ENCODE measurements at regions not wholly inside any gene's neighbourhood (a gene's known extent, or its start where the extent isn't known, plus 50 kb on each side); places are given as distances from the start of the nearest gene placed in this dataset.

DNA sequence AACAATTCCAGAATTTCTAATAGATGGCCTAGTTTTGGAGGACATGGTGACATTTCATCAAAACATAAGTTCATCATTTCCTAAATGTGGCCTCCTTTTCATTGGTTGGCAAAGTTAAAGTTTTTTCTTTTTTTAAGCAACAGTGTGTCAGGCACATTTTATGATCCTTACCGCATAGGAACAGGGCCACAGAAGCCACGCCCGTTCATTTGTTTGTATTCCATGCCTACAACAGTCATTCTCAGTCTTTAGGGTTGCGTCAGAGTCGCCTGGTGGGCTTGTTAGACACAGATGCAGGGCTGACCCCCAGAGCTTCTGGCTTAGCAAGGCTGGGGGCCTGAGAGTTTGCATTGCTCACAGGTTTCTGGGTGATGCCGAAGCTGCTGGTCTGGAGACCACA lies 130.2 kb downstream of the HSD17B3 start:
- TF ChIP-seq, protein P1, sequence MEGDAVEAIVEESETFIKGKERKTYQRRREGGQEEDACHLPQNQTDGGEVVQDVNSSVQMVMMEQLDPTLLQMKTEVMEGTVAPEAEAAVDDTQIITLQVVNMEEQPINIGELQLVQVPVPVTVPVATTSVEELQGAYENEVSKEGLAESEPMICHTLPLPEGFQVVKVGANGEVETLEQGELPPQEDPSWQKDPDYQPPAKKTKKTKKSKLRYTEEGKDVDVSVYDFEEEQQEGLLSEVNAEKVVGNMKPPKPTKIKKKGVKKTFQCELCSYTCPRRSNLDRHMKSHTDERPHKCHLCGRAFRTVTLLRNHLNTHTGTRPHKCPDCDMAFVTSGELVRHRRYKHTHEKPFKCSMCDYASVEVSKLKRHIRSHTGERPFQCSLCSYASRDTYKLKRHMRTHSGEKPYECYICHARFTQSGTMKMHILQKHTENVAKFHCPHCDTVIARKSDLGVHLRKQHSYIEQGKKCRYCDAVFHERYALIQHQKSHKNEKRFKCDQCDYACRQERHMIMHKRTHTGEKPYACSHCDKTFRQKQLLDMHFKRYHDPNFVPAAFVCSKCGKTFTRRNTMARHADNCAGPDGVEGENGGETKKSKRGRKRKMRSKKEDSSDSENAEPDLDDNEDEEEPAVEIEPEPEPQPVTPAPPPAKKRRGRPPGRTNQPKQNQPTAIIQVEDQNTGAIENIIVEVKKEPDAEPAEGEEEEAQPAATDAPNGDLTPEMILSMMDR (conservative IDR thresholded peaks at IDR 0.05 in 1 of 2, IDR thresholded peaks at IDR 0.05 in 1 of 2; ENCODE audit: low read depth in 1 of 2, low read length in 2 of 2), result no peak
- TF ChIP-seq EZH2 (IDR thresholded peaks at IDR 0.05; ENCODE audit: low read length, missing control alignments), result no peak
- Histone ChIP-seq H3K27ac (ENCODE audit: insufficient read depth, low read length) (no peak overlapping the region), H3K4me2 (ENCODE audit: extremely low read depth, insufficient read depth, low read length) (no peak overlapping the region), H3K9me3 (ENCODE audit: control insufficient read depth, insufficient read depth, low read depth, low read length) (no peaks in the 10 kb centered on the region), H3K4me3 (replicated peaks in 1 of 4; ENCODE audit: control extremely low read depth in 1 of 4, insufficient read depth in 1 of 4, low read depth in 3 of 4, low read length in 4 of 4) (no peak overlapping the region), H3K4me1 (ENCODE audit: control insufficient read depth, extremely low read depth, insufficient read depth, low read length) (peaks cover 2% of the 10 kb centered on the region), H3K36me3 (ENCODE audit: control insufficient read depth, insufficient read depth, low read length) (no peaks in the 10 kb centered on the region), H3K9ac (ENCODE audit: insufficient read depth, low read length) (no peak overlapping the region), H2AFZ (ENCODE audit: low read length) (no peak overlapping the region), H3K27me3 (ENCODE audit: control insufficient read depth, insufficient read depth, low read length) (peaks cover 8% of the 10 kb centered on the region), H3K79me2 (ENCODE audit: control insufficient read depth, insufficient read depth, low read length) (no peaks in the 10 kb centered on the region), H4K20me1 (ENCODE audit: control insufficient read depth, extremely low read depth, insufficient read depth, low read length) (no peaks in the 10 kb centered on the region)
- DNase-seq (ENCODE audit: low read depth in 2 of 2), result peak in 1 of 2 donors; percentile 51

DNA sequence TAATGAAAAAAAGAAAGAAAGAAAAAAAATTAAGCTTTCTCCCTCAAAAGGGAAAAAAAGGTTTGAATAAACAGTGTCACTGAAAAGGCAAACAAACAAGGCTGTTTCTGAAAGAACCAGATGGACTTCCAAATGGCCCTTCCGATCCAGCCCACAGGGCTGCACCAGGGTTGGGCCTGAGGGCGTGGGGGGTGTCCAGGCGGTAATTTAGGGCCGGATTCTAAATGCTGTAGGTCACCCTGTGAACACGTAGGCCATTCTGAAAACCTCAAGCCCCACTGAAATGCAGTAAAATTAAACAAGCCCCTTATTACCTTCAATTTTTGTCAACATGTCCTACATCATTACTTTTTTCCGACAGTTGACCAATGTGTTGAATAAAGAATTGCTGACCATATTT lies 132.1 kb downstream of the HSD17B3 start:
- Histone ChIP-seq H3K9ac (ENCODE audit: insufficient read depth, low read length) (no peak overlapping the region), H3K9me3 (ENCODE audit: control insufficient read depth, insufficient read depth, low read depth, low read length) (no peaks in the 10 kb centered on the region), H3K79me2 (ENCODE audit: control insufficient read depth, insufficient read depth, low read length) (no peaks in the 10 kb centered on the region), H3K36me3 (ENCODE audit: control insufficient read depth, insufficient read depth, low read length) (no peaks in the 10 kb centered on the region), H3K27me3 (ENCODE audit: control insufficient read depth, insufficient read depth, low read length) (peaks cover 2% of the 10 kb centered on the region), H3K4me3 (replicated peaks in 1 of 4; ENCODE audit: control extremely low read depth in 1 of 4, insufficient read depth in 1 of 4, low read depth in 3 of 4, low read length in 4 of 4) (no peak overlapping the region), H4K20me1 (ENCODE audit: control insufficient read depth, extremely low read depth, insufficient read depth, low read length) (no peaks in the 10 kb centered on the region), H2AFZ (ENCODE audit: low read length) (no peak overlapping the region), H3K4me1 (ENCODE audit: control insufficient read depth, extremely low read depth, insufficient read depth, low read length) (peaks cover 2% of the 10 kb centered on the region), H3K4me2 (ENCODE audit: extremely low read depth, insufficient read depth, low read length) (peak overlapping the region; percentile 48), H3K27ac (ENCODE audit: insufficient read depth, low read length) (no peak overlapping the region)
- no peak for TF ChIP-seq EZH2 (IDR thresholded peaks at IDR 0.05; ENCODE audit: low read length, missing control alignments)
- TF ChIP-seq, protein P1 (conservative IDR thresholded peaks at IDR 0.05 in 1 of 2, IDR thresholded peaks at IDR 0.05 in 1 of 2; ENCODE audit: low read depth in 1 of 2, low read length in 2 of 2), result no peak
- DNase-seq (ENCODE audit: low read depth in 2 of 2), result peak in 1 of 2 donors; percentile 21

DNA sequence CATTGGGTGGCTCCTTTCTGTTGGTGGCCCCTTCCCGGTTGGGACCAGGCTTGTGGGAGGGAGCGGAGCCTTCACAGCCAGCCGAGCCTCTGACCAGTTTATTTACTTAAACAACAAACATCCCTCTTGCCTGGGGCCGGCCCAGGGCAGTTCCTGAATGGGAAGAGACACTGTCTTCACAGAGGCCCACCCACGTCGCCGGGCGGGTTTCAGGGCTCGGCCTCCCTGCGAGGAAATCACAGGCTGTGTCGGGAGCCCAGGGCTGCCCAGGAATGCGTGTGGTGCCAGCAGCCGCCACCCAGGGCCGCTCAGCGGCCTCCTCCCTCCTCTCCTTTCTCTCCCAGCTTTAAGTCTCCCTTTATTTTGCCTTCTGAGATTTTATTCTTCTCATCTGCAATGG lies 132.5 kb downstream of the HSD17B3 start:
- Histone ChIP-seq H3K79me2 (ENCODE audit: control insufficient read depth, insufficient read depth, low read length) (no peaks in the 10 kb centered on the region), H2AFZ (ENCODE audit: low read length) (peak overlapping the region; percentile 17), H3K36me3 (ENCODE audit: control insufficient read depth, insufficient read depth, low read length) (no peaks in the 10 kb centered on the region), H3K9ac (ENCODE audit: insufficient read depth, low read length) (no peak overlapping the region), H3K4me2 (ENCODE audit: extremely low read depth, insufficient read depth, low read length) (peak overlapping the region; percentile 48), H4K20me1 (ENCODE audit: control insufficient read depth, extremely low read depth, insufficient read depth, low read length) (no peaks in the 10 kb centered on the region), H3K4me3 (replicated peaks in 1 of 4; ENCODE audit: control extremely low read depth in 1 of 4, insufficient read depth in 1 of 4, low read depth in 3 of 4, low read length in 4 of 4) (no peak overlapping the region), H3K27me3 (ENCODE audit: control insufficient read depth, insufficient read depth, low read length) (peaks cover 2% of the 10 kb centered on the region), H3K27ac (ENCODE audit: insufficient read depth, low read length) (no peak overlapping the region), H3K9me3 (ENCODE audit: control insufficient read depth, insufficient read depth, low read depth, low read length) (no peaks in the 10 kb centered on the region), H3K4me1 (ENCODE audit: control insufficient read depth, extremely low read depth, insufficient read depth, low read length) (peaks cover 2% of the 10 kb centered on the region)
- peak; percentile 19 to 63 for DNase-seq (ENCODE audit: low read depth in 2 of 2)
- no peak for TF ChIP-seq EZH2 (IDR thresholded peaks at IDR 0.05; ENCODE audit: low read length, missing control alignments)
- TF ChIP-seq, protein P1 (conservative IDR thresholded peaks at IDR 0.05 in 1 of 2, IDR thresholded peaks at IDR 0.05 in 1 of 2; ENCODE audit: low read depth in 1 of 2, low read length in 2 of 2), result no peak
